ENCODE measurements at regions not wholly inside any gene's neighbourhood (a gene's known extent, or its start where the extent isn't known, plus 50 kb on each side); places are given as distances from the start of the nearest gene placed in this dataset.

DNA sequence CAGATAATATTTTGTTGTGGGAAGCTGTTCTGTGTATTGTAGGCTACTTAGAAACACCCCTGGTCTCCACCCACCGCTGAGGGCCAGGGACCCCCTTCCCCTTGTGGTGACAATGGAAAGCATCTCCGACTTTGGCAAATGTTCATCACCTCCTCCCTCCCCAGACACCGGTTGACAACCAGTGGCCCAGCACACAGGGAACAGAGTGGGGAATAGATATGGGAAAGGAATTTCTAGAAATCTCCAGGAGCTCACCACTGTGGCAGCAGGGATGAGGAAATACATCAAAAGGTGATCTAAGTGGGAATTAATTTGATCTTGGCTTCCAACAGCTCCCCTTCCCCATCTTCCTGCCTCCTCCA, 257.3 kb upstream of the FOXQ1 start:
- TF ChIP-seq, protein P1, sequence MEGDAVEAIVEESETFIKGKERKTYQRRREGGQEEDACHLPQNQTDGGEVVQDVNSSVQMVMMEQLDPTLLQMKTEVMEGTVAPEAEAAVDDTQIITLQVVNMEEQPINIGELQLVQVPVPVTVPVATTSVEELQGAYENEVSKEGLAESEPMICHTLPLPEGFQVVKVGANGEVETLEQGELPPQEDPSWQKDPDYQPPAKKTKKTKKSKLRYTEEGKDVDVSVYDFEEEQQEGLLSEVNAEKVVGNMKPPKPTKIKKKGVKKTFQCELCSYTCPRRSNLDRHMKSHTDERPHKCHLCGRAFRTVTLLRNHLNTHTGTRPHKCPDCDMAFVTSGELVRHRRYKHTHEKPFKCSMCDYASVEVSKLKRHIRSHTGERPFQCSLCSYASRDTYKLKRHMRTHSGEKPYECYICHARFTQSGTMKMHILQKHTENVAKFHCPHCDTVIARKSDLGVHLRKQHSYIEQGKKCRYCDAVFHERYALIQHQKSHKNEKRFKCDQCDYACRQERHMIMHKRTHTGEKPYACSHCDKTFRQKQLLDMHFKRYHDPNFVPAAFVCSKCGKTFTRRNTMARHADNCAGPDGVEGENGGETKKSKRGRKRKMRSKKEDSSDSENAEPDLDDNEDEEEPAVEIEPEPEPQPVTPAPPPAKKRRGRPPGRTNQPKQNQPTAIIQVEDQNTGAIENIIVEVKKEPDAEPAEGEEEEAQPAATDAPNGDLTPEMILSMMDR (IDR thresholded peaks at IDR 0.05) = no peak
- no peak for TF ChIP-seq POLR2A (IDR thresholded peaks at IDR 0.05)
